Activated CD4-positive, alpha-beta T cell treated with anti-CD3 and anti-CD28 coated beads, Interleukin-2, amount 50 U/mL, for 1 hour (primary cell): ENCODE measurements at regions not wholly inside any gene's neighbourhood (a gene's known extent, or its start where the extent isn't known, plus 50 kb on each side); places are given as distances from the start of the nearest gene placed in this dataset.
"Not testable (repeated sequence)": the region's sequence is repeated elsewhere in the genome, so short reads cannot be mapped to it uniquely, and the experiment has no call there.

Experiments
- DNase-seq: peaks from one replicate; pipeline ENCODE4 v3.0.0-alpha.2; 2020

GRCh38 chr16:60078819-60079218 is 1344.7 kb upstream of the GOT2 start:
- not testable (repeated sequence) for DNase-seq

DNA sequence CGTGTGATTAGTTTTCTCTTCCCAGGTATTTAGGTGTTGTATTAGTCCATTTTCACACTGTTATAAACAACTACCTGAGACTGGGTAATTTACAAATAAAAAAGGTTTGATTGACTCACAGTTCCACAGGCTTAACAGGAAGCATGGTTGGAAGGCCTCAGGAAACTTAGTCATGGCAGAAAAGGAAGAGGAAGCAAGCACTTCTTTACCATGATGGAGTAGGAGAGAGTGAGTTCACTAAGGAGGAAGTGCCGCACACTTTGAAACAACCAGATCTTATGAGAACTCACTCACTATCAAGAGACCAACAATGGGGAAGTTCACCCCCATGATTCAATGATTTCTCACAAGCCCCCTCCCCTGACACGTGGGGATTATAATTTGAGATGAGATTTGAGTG is 1343.7 kb upstream of the GOT2 start:
- DNase-seq = no peak

- DNase-seq = no peak
Observed at GRCh38 chr16:60074378-60074777, 1340.3 kb upstream of the GOT2 start.

- no peak for DNase-seq
Observed at GRCh38 chr16:60073376-60073775, 1339.3 kb upstream of the GOT2 start.

GRCh38 chr16:60064026-60064425 is 1329.9 kb upstream of the GOT2 start:
- no peak for DNase-seq

DNA sequence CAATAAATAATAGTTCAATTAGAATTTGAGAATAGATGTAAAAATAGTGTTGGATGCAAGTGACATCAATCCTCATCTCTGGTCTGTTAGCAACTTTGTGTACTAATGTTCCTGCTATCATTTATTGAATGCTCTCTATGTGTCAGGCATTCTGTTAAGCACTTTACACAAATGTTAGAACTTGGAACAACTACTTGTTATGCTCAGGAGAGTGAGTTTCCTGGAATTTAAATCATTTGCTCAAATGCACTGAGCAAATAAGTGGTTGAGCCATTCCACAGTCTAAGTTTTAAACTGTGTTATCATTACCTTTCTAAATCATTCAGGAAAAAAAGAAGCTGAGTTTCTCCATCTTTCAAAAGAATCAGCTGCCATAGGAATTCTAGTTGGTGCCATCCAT is 1327.3 kb upstream of the GOT2 start:
- no peak for DNase-seq

DNA sequence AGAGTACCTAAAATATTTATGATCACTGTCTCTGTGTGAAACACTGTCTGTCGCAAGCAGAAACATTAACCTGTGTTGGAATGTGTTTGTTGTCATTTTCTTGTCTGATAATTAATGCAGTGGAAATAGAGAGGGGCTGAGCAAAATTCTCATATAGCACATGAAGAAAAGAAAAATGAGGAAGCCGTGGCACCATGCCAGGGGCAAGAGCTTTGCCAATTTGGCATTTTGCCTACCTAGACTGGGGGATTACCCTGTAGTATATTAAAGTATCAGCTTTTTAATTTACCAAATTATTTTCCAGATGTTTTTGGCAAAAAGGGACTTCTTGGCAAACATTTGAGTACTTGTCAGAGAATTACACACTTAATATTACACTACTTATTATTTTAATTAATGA is 1326.6 kb upstream of the GOT2 start:
- no peak for DNase-seq

- DNase-seq = no peak
Observed at GRCh38 chr16:60059141-60059540, 1325.0 kb upstream of the GOT2 start.

- no peak for DNase-seq
Observed at GRCh38 chr16:60041671-60042070, 1307.6 kb upstream of the GOT2 start.

DNA sequence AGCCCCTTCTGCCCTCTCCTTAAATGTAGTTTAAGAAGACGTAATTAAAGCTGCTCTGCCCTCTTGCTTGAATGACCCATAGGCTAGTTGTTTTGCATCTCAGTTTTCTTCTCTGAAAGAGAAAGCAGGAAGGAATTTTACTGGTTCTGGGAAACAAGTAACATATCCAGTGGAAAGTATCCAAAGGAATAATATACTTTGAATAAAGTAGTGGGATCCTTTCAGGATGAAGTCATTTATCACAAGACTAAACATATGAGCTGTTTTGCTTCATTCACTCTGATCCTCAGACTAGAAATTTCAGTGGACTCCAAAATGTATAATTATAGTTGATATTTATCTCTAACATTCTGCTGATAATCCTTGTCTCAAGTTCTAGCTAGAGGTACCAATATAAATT is 1297.6 kb upstream of the GOT2 start:
- DNase-seq = no peak

DNA sequence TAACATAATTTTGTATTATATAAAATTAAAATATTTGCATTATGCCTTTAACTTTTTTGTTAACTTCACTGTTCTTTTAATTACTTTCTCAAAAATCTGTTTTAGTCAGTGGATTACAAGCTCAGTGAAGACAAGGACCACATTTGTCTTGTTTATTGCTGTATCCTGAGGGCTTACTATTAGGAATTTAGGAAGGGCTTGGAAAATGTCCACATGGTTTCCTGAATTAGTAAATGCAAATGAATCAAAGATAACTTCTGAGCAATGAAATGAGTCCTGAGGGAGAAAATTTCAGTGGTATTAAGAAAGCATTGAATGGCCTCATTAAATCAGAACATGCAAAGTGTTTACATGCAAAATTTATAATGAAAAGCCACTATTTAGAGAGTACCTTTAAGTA is 1293.2 kb upstream of the GOT2 start:
- DNase-seq = no peak

DNA sequence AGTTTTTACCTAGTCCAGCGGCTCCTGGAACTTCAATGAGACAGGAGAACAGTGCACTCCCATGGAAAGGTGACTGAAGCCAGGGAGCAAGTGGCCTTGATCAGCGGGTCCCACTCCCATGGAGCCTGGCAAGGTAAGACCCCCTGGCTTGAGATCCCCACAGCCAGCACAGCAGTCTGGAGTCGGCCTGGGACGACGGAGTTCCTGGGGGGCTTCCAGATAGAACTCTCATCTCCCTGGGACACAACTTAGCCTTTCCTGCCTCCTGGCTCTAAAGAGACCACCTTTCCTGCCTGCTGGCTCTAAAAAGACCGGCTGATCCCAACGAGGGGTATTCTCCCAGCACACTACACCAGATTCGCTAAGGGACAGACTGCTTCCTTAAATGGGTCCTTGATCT is 1279.0 kb upstream of the GOT2 start:
- DNase-seq = no peak

- DNase-seq = no peak
Observed at GRCh38 chr16:60001523-60001922, 1267.4 kb upstream of the GOT2 start.

DNA sequence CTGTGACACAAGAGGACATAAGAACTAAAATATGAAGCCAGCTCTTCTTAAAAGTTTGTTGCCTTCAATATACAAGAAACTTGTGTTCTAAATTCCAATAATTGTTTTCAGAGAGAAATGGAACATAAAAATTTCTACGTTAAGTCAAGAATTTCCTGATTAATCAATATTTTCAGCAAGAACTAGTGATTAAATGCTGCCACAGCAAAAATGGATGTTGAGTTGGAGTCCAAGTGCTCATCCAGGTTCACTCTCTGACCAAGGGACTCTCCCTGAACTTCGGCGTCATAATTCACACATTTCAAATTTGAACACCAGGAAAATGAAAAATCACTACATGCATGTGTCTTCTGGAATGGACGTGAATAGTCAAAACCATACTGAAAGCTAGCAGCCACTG is 1263.6 kb upstream of the GOT2 start:
- no peak for DNase-seq

GRCh38 chr16:59993101-59993500 is 1259.0 kb upstream of the GOT2 start:
- DNase-seq = no peak

DNA sequence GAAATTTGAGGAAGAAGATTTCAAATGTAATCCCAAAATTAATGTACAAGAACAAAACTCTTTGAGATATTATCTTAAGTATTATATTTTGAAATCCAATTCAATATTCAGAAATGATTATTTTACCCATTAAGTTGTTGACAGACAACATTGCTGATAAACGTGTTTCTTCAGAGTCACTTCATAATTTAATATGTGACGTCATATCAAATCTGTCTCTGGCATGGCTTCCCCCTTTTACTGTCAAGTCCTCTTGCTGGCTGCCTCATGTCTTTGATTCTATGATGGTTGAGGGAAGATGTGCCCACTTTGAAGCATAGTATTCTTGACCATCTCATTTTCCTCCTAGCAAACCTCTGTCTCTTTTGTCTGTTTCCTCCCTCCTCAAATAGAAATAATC is 1257.1 kb upstream of the GOT2 start:
- DNase-seq = no peak

GRCh38 chr16:59988591-59988990 is 1254.5 kb upstream of the GOT2 start:
- no peak for DNase-seq

DNA sequence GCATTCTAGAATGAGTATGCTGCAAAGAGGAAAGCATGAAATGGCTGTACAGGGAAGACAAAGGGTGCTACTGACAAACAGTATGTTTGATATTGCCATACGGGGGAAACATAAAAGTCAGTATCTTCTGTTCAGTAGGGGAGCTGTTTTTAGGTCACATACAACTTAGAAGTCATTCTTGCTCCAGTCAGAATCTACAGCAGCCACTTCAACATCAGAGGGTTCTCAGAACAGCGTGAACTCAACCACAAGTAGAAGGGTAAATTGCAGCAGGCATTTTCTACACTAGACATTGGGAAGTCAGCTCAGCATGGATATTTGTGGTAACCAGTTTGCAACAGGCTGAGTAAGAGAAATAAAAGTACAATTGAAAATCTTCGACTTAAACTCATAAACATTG is 1241.8 kb upstream of the GOT2 start:
- DNase-seq = no peak

DNA sequence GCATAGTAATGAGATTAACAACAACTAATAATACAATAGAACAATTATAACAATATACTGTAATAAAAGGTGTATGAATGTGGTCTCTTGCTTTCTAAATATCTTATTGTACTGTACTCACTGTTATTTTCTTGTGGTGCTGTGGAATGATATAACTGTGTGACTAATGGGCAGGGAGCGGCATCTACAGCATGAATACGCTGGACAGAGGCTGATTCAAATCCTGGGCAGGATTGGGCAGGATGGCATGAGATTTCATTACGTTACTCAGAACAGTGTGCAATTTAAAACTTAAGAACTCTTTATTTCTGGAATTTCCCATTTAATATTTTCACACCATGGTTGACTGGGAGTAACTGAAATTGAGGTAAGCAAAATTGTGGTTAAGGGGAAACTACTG is 1239.8 kb upstream of the GOT2 start:
- DNase-seq = no peak

- no peak for DNase-seq
Observed at GRCh38 chr16:59971264-59971663, 1237.1 kb upstream of the GOT2 start.

- DNase-seq = no peak
Observed at GRCh38 chr16:59964232-59964924, 1230.3 kb upstream of the GOT2 start.

- no peak for DNase-seq
Observed at GRCh38 chr16:59959311-59959710, 1225.2 kb upstream of the GOT2 start.

DNA sequence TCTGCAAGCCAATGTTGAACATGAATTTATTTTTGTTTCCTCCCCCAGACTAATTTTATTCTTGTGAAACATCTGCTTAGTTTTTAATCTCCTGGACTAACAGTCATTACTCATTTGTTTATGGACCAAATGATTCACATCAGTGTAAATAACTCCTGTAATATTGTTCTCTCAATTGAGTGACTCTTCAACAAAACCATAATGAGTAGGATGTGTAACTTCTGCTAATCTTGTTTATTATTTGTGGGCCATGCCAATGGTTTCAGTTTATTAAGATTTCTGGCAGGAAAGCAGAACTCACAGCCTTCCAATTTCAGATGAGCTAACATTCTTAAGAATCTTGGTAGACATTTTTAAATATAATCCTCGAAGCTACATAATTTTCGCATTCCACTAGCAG is 1216.3 kb upstream of the GOT2 start:
- DNase-seq = no peak

GRCh38 chr16:59944041-59944440 is 1209.9 kb upstream of the GOT2 start:
- DNase-seq = not testable (repeated sequence)

DNA sequence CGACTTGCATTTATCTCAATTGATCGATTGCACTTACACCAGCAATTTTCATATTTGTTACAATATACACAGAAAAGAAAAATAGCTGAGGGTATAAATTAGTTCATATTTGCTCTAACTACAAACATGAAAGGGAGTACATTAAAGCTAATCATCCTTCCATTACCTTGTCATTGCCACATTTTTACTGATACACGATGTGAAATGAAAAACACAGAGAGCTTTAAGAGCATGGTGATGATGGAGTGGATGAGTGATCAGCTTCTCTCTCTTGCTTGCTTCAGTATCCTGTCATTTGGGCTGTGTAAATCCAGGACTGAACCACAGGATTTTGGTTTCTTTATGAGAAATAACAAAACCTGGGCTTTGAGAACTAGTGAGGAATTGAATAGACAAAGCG is 1207.5 kb upstream of the GOT2 start:
- no peak for DNase-seq

GRCh38 chr16:59920054-59920453 is 1185.9 kb upstream of the GOT2 start:
- DNase-seq = no peak
